ENCODE measurements at regions not wholly inside any gene's neighbourhood (a gene's known extent, or its start where the extent isn't known, plus 50 kb on each side); places are given as distances from the start of the nearest gene placed in this dataset.

DNA sequence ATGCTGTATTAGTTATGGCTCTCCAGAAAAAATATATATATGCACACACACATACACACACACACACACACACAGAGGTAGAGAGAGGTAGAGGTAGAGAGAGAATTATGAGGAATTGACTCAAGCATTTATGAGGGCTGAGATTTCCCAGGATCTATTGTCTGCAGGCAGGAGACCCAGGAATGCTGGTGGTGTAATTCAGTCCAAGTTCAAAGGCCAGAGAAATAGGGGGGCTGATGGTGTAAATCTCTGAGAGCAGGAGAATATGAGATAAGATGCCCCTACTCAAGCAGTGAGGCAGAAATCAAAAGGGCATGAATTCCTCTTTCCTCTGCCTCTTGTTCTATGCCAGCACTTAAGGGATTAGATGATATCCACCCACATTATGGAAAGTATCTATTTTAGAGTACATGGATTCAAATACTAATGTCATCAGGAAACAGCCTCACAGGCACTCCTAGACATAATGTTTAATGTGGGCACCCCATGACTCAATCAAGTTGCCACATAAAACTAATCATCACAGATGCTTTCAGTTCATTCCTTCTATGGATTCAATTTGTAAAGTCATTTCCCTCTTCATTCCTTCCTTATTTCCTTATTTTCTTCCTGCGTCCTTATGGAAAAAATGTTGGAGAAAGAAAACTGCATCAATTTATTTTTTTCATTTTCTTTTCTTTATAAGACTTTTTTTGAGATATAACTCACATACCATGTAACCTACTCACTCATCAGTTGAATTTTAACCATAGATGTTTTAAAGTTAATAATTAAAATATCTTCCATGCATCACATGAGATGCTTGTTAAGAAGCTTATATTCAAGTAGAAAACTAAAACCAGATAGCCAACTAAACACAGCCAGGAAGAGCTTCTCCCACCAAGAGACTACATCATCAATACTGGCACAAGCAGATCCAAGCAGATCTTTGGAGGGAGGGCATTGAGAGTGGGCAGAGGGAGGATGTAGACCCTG, 406.2 kb downstream of the MBD2 start:
- TF ChIP-seq, protein P1, sequence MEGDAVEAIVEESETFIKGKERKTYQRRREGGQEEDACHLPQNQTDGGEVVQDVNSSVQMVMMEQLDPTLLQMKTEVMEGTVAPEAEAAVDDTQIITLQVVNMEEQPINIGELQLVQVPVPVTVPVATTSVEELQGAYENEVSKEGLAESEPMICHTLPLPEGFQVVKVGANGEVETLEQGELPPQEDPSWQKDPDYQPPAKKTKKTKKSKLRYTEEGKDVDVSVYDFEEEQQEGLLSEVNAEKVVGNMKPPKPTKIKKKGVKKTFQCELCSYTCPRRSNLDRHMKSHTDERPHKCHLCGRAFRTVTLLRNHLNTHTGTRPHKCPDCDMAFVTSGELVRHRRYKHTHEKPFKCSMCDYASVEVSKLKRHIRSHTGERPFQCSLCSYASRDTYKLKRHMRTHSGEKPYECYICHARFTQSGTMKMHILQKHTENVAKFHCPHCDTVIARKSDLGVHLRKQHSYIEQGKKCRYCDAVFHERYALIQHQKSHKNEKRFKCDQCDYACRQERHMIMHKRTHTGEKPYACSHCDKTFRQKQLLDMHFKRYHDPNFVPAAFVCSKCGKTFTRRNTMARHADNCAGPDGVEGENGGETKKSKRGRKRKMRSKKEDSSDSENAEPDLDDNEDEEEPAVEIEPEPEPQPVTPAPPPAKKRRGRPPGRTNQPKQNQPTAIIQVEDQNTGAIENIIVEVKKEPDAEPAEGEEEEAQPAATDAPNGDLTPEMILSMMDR (IDR thresholded peaks at IDR 0.05): no peak
- no peak for TF ChIP-seq POLR2A (IDR thresholded peaks at IDR 0.05)

All from thyroid gland (tissue), 4 donors.